H1 (cell line): ENCODE measurements at regions not wholly inside any gene's neighbourhood (a gene's known extent, or its start where the extent isn't known, plus 50 kb on each side); places are given as distances from the start of the nearest gene placed in this dataset.

ENCODE experiments used
- BACH1 ChIP-seq: IDR thresholded peaks from 2 replicates; pipeline ENCODE4 v1.6.1; 2012; ENCODE audit warnings: low read length, improper control_type of control experiment
- CEBPB ChIP-seq: IDR thresholded peaks from 2 replicates; pipeline ENCODE4 v1.6.1; 2012; ENCODE audit warnings: low read depth, low read length
- CHD1 ChIP-seq: IDR thresholded peaks from 2 replicates; pipeline ENCODE4 v1.6.1; 2012; ENCODE audit warnings: low read depth, low read length, improper control_type of control experiment
- CHD7 ChIP-seq: fragments of 300-600 bp; sonication (generic); IDR thresholded peaks from 2 replicates; pipeline ENCODE4 v1.7.1; 2012; ENCODE audit warnings: low read length, moderate library complexity, mild to moderate bottlenecking, inconsistent platforms; ENCODE audit not compliant: insufficient replicate concordance
- JUND ChIP-seq: IDR thresholded peaks from 2 replicates; pipeline ENCODE4 v1.6.1; 2011; ENCODE audit warnings: mild to moderate bottlenecking, improper control_type of control experiment, low read length
- POLR2A ChIP-seq, 2 experiments: IDR thresholded peaks; 1 replicate in 1 of 2; 2 replicates in 1 of 2; pipeline ENCODE4 v1.6.1; 2011; ENCODE audit warnings: low read depth in 2 of 2, low read length in 2 of 2, mild to moderate bottlenecking in 2 of 2; ENCODE audit errors: control extremely low read depth in 1 of 2
- RAD21 ChIP-seq, 2 experiments: IDR thresholded peaks in 1 of 2; conservative IDR thresholded peaks in 1 of 2; 2 replicates each; pipeline ENCODE4 v1.6.1; 2011; ENCODE audit warnings: low read depth in 2 of 2, low read length in 2 of 2, improper control_type of control experiment in 1 of 2, inconsistent platforms in 1 of 2, mild to moderate bottlenecking in 1 of 2, moderate library complexity in 1 of 2
- TEAD4 ChIP-seq: IDR thresholded peaks from 2 replicates; pipeline ENCODE4 v1.6.1; 2012; ENCODE audit warnings: low read depth, low read length, inconsistent platforms, mixed read lengths

- no peak for TF ChIP-seq CHD7
- TF ChIP-seq POLR2A (IDR thresholded peaks at IDR 0.05; ENCODE audit: control extremely low read depth in 1 of 2, low read depth in 2 of 2, low read length in 2 of 2) = no peak
- TF ChIP-seq TEAD4 = no peak
- no peak for TF ChIP-seq RAD21 (IDR thresholded peaks at IDR 0.05 in 1 of 2, conservative IDR thresholded peaks at IDR 0.05 in 1 of 2; ENCODE audit: low read depth in 2 of 2, low read length in 2 of 2)
- TF ChIP-seq JUND = no peak
- no peak for TF ChIP-seq BACH1
- no peak for TF ChIP-seq CEBPB
- no peak for TF ChIP-seq CHD1
These were observed 78.7 kb upstream of the ABI1 start (continued) for GRCh38 chr10:26939290-26939961.
